Peyer's patch (tissue), 4 donors: ENCODE measurements at regions not wholly inside any gene's neighbourhood (a gene's known extent, or its start where the extent isn't known, plus 50 kb on each side); places are given as distances from the start of the nearest gene placed in this dataset.
A peak's percentile ranks its signal among the peaks of the same experiment; 100 is the strongest.
"Not testable (repeated sequence)": the region's sequence is repeated elsewhere in the genome, so short reads cannot be mapped to it uniquely, and the experiment has no call there.

Source experiments
- DNase-seq, 3 donors: peaks; one replicate each; pipeline ENCODE4 v3.0.0-alpha.2; 2017 to 2019
- H3K27ac ChIP-seq, 4 donors: fragments of 200-600 bp; sonication (generic); one replicate each; pipeline ENCODE4 v1.5.1; 2016 to 2019
- H3K27me3 ChIP-seq, 2 donors: fragments of 200-600 bp; sonication (generic); one replicate each; pipeline ENCODE4 v1.5.1; 2019
- H3K36me3 ChIP-seq, 3 donors: fragments of 200-600 bp; sonication (generic); one replicate each; pipeline ENCODE4 v1.5.1; 2016 to 2019
- H3K4me1 ChIP-seq, 4 donors: fragments of 200-600 bp; sonication (generic); one replicate each; pipeline ENCODE4 v1.5.1; 2016 to 2019
- H3K4me3 ChIP-seq, 4 donors: fragments of 200-600 bp; sonication (generic); 1 replicate in 3 of 4; 2 replicates in 1 of 4; pipeline ENCODE4 v1.5.1; 2016 to 2019; ENCODE audit warnings: mild to moderate bottlenecking in 1 of 4
- H3K9me3 ChIP-seq, 4 donors: fragments of 200-600 bp; sonication (generic); one replicate each; pipeline ENCODE4 v1.5.1; 2016 to 2019; ENCODE audit warnings: mild to moderate bottlenecking in 1 of 4
- CTCF ChIP-seq, 6 experiments: fragments of 450-650 bp in 4 of 6; fragments of 200-600 bp in 2 of 6; sonication (generic) in 1 of 6; IDR thresholded peaks; one replicate each; pipeline ENCODE4 v1.5.1; 2017 to 2019; ENCODE audit warnings: antibody characterized with exemption in 6 of 6, mild to moderate bottlenecking in 3 of 6, moderate library complexity in 1 of 6
- POLR2A ChIP-seq, 2 donors: fragments of 450-650 bp; IDR thresholded peaks; one replicate each; pipeline ENCODE4 v1.5.1; 2017; ENCODE audit warnings: antibody characterized with exemption in 2 of 2, mild to moderate bottlenecking in 2 of 2, moderate library complexity in 2 of 2

GRCh38 chr6:20340068-20340848, 61.4 kb upstream of the E2F3 start:
- no peak overlapping the region for H3K27ac ChIP-seq
- TF ChIP-seq CTCF (IDR thresholded peaks at IDR 0.05), result no peak
- no peak for TF ChIP-seq POLR2A (IDR thresholded peaks at IDR 0.05)
- DNase-seq, result no peak
- no peaks in the 10 kb centered on the region for H3K9me3 ChIP-seq
- H3K4me3 ChIP-seq, result no peak overlapping the region
- H3K27me3 ChIP-seq, result no peaks in the 10 kb centered on the region
- no peaks in the 10 kb centered on the region for H3K4me1 ChIP-seq
- H3K36me3 ChIP-seq, result no peaks in the 10 kb centered on the region

GRCh38 chr6:20341096-20341495, 60.6 kb upstream of the E2F3 start:
- H3K27ac ChIP-seq, result no peak overlapping the region

GRCh38 chr6:20341564-20341963, 60.1 kb upstream of the E2F3 start:
- Histone ChIP-seq H3K4me1 (no peaks in the 10 kb centered on the region), H3K4me3 (no peak overlapping the region), H3K27ac (no peak overlapping the region), H3K27me3 (no peaks in the 10 kb centered on the region), H3K36me3 (no peaks in the 10 kb centered on the region), H3K9me3 (no peaks in the 10 kb centered on the region)
- TF ChIP-seq CTCF (IDR thresholded peaks at IDR 0.05) (no peak), POLR2A (IDR thresholded peaks at IDR 0.05) (no peak)
- no peak for DNase-seq

More at GRCh38 chr6:20341096-20341495, 60.6 kb upstream of the E2F3 start:
- no peak for TF ChIP-seq CTCF (IDR thresholded peaks at IDR 0.05)
- TF ChIP-seq POLR2A (IDR thresholded peaks at IDR 0.05), result no peak
- no peaks in the 10 kb centered on the region for H3K27me3 ChIP-seq
- H3K9me3 ChIP-seq, result no peaks in the 10 kb centered on the region
- no peaks in the 10 kb centered on the region for H3K4me1 ChIP-seq
- no peak overlapping the region for H3K4me3 ChIP-seq
- DNase-seq, result no peak
- H3K36me3 ChIP-seq, result no peaks in the 10 kb centered on the region

GRCh38 chr6:20346948-20347347, 54.7 kb upstream of the E2F3 start:
- not testable (repeated sequence) for H3K27ac ChIP-seq, H3K4me1 ChIP-seq, DNase-seq, H3K36me3 ChIP-seq, H3K4me3 ChIP-seq, H3K27me3 ChIP-seq, H3K9me3 ChIP-seq

GRCh38 chr6:20348041-20348440, 53.6 kb upstream of the E2F3 start:
- no peaks in the 10 kb centered on the region for H3K27me3 ChIP-seq
- no peaks in the 10 kb centered on the region for H3K4me1 ChIP-seq
- H3K36me3 ChIP-seq, result no peaks in the 10 kb centered on the region
- no peak for DNase-seq
- peaks cover 0 to under 1% (median 0%) of the 10 kb centered on the region in 4 donors for H3K9me3 ChIP-seq
- H3K4me3 ChIP-seq, result no peak overlapping the region
- H3K27ac ChIP-seq, result no peak overlapping the region
- TF ChIP-seq CTCF (IDR thresholded peaks at IDR 0.05) (no peak), POLR2A (IDR thresholded peaks at IDR 0.05) (no peak)

- Histone ChIP-seq H3K4me3 (no peak overlapping the region), H3K27ac (peak overlapping the region in 2 of 4 donors; percentile 17 to 31), H3K27me3 (no peaks in the 10 kb centered on the region), H3K4me1 (no peaks in the 10 kb centered on the region), H3K36me3 (no peaks in the 10 kb centered on the region), H3K9me3 (peaks cover 0 to 6% (median 0%) of the 10 kb centered on the region in 4 donors)
- no peak for DNase-seq
- no peak for TF ChIP-seq CTCF (IDR thresholded peaks at IDR 0.05)
- no peak for TF ChIP-seq POLR2A (IDR thresholded peaks at IDR 0.05)
Observed at GRCh38 chr6:20349225-20349624, 52.5 kb upstream of the E2F3 start.
